Adrenal gland (tissue), 9 donors: ENCODE measurements at regions not wholly inside any gene's neighbourhood (a gene's known extent, or its start where the extent isn't known, plus 50 kb on each side); places are given as distances from the start of the nearest gene placed in this dataset.

Experiments
- DNase-seq, 7 donors: peaks; one replicate each; pipeline ENCODE4 v3.0.0-alpha.2; 2019 to 2020
- H3K27ac ChIP-seq, 5 donors: fragments of 200-600 bp; sonication (generic) in 4 of 5; 1 replicate in 3 of 5; 2 replicates in 2 of 5; pipeline versions ENCODE4 v1.5.1 to v1.8.0; 2016 to 2020; ENCODE audit warnings: mild to moderate bottlenecking in 1 of 5
- H3K27me3 ChIP-seq: fragments of 200-600 bp; 2 replicates; pipeline ENCODE4 v1.8.0; 2021
- H3K36me3 ChIP-seq, 2 donors: fragments of 200-600 bp; replicated peaks in 1 of 2; 1 replicate in 1 of 2; 2 replicates in 1 of 2; pipeline versions ENCODE4 v1.5.1 to v1.8.0; 2018 to 2022
- H3K4me1 ChIP-seq, 2 donors: fragments of 200-600 bp; replicated peaks in 1 of 2; 1 replicate in 1 of 2; 2 replicates in 1 of 2; pipeline versions ENCODE4 v1.5.1 to v1.8.0; 2018 to 2021
- H3K4me3 ChIP-seq, 4 donors: fragments of 200-600 bp; sonication (generic) in 3 of 4; one replicate each; pipeline ENCODE4 v1.5.1; 2016 to 2018
- H3K9me3 ChIP-seq, 3 donors: fragments of 200-600 bp; sonication (generic) in 1 of 3; replicated peaks in 1 of 3; 1 replicate in 2 of 3; 2 replicates in 1 of 3; pipeline versions ENCODE4 v1.5.1 to v1.8.0; 2016 to 2021
- CTCF ChIP-seq, 6 experiments: fragments of 450-650 bp in 4 of 6; fragments of 200-600 bp in 2 of 6; sonication (generic) in 1 of 6; IDR thresholded peaks; 1 replicate in 5 of 6; 2 replicates in 1 of 6; pipeline versions ENCODE4 v1.5.1 to v1.8.0; 2016 to 2021; ENCODE audit warnings: antibody characterized with exemption in 6 of 6, mild to moderate bottlenecking in 2 of 6, moderate library complexity in 1 of 6
- POLR2A ChIP-seq, 2 donors: fragments of 450-650 bp; IDR thresholded peaks; one replicate each; pipeline ENCODE4 v1.6.1; 2017; ENCODE audit warnings: antibody characterized with exemption in 2 of 2, mild to moderate bottlenecking in 2 of 2, moderate library complexity in 1 of 2
- WGBS, 4 donors: extraction: QIAGEN DNeasy Blood & Tissue Kit in 2 of 4; methylation state at CpG; one replicate each; pipeline versions ENCODE4 v1.1.5 to v1.1.7; 2013 to 2017; 5-methylcytosine and 5-hydroxymethylcytosine counted together
- intact Hi-C, 2 donors: fragments of 100-400 bp; cut with DNase I; formaldehyde crosslinking; loops; one replicate each; pipeline versions ENCODE4 v1.14.1 to v1.15.0; 2022 to 2023
- donor health status: healthy with polysubstance abuse.
- donor health status: Bipolar disorder and iron deficiency.
- donor health status: DM: yes; HTN: yes; CAD: no.
- donor health status: DM: no; HTN: no; CAD: no.
- donor health status: DM: no; HTN: no; CAD: no.

- Histone ChIP-seq H3K9me3 (no peaks in the 10 kb centered on the region), H3K4me3 (no peak overlapping the region), H3K27me3 (no peaks in the 10 kb centered on the region), H3K36me3 (no peaks in the 10 kb centered on the region), H3K27ac (no peak overlapping the region), H3K4me1 (no peaks in the 10 kb centered on the region)
- intact Hi-C loops, result no loop called here
- TF ChIP-seq CTCF (IDR thresholded peaks at IDR 0.05) (no peak), POLR2A (IDR thresholded peaks at IDR 0.05) (no peak)
- no peak for DNase-seq
- WGBS, 4 donors, result 85 to 99% (median 95%) methylated on average over 4 of the region's 4 CpGs
These were observed 118.4 kb downstream of the BCL2L11 start for GRCh38 chr2:111239107-111239506.

- 92 to 96% (median 94%) methylated on average over 3 of the region's 3 CpGs for WGBS, 4 donors
- Histone ChIP-seq H3K36me3 (no peaks in the 10 kb centered on the region), H3K4me3 (no peak overlapping the region), H3K4me1 (no peaks in the 10 kb centered on the region), H3K27ac (no peak overlapping the region), H3K27me3 (no peaks in the 10 kb centered on the region), H3K9me3 (no peaks in the 10 kb centered on the region)
- intact Hi-C loops, result no loop called here
- DNase-seq, result no peak
- TF ChIP-seq POLR2A (IDR thresholded peaks at IDR 0.05), result no peak
- TF ChIP-seq CTCF (IDR thresholded peaks at IDR 0.05), result no peak
These were observed 119.0 kb downstream of the BCL2L11 start for GRCh38 chr2:111239581-111240249.

GRCh38 chr2:111243295-111243694 is 122.6 kb downstream of the BCL2L11 start:
- intact Hi-C loops, result no loop called here
- Histone ChIP-seq H3K27ac (no peak overlapping the region), H3K36me3 (no peaks in the 10 kb centered on the region), H3K27me3 (no peaks in the 10 kb centered on the region), H3K9me3 (no peaks in the 10 kb centered on the region), H3K4me3 (no peak overlapping the region), H3K4me1 (no peaks in the 10 kb centered on the region)
- TF ChIP-seq CTCF (IDR thresholded peaks at IDR 0.05) (no peak), POLR2A (IDR thresholded peaks at IDR 0.05) (no peak)
- no peak for DNase-seq

- intact Hi-C loops, result no loop called here
- Histone ChIP-seq H3K27me3 (no peaks in the 10 kb centered on the region), H3K4me1 (peaks cover 0 to 6% of the 10 kb centered on the region in 2 donors), H3K36me3 (no peaks in the 10 kb centered on the region), H3K9me3 (no peaks in the 10 kb centered on the region), H3K27ac (no peak overlapping the region), H3K4me3 (no peak overlapping the region)
- TF ChIP-seq POLR2A (IDR thresholded peaks at IDR 0.05) (no peak), CTCF (IDR thresholded peaks at IDR 0.05) (no peak)
- 84 to 91% (median 88%) methylated on average over 3 of the region's 3 CpGs for WGBS, 4 donors
- DNase-seq, result no peak
These were observed 124.2 kb downstream of the BCL2L11 start for GRCh38 chr2:111244864-111245263.
